Ovary (tissue), 3 donors: ENCODE measurements at regions not wholly inside any gene's neighbourhood (a gene's known extent, or its start where the extent isn't known, plus 50 kb on each side); places are given as distances from the start of the nearest gene placed in this dataset.

Experiments
- CTCF ChIP-seq, 3 donors: fragments of 450-650 bp in 2 of 3; fragments of 200-600 bp in 1 of 3; IDR thresholded peaks; one replicate each; pipeline versions ENCODE4 v1.5.1 to v1.8.0; 2016 to 2022; ENCODE audit warnings: antibody characterized with exemption in 3 of 3, mild to moderate bottlenecking in 1 of 3
- EP300 ChIP-seq: sonication (generic); formaldehyde crosslinking; IDR thresholded peaks from one replicate; pipeline ENCODE4 v1.6.1; 2017; ENCODE audit warnings: antibody characterized with exemption
- POLR2A ChIP-seq: fragments of 450-650 bp; IDR thresholded peaks from one replicate; pipeline ENCODE4 v1.6.1; 2017; ENCODE audit warnings: antibody characterized with exemption, mild to moderate bottlenecking, moderate library complexity
- donor health status: DM: no; HTN: no; CAD: no.

GRCh38 chr5:130350131-130350530 lies 445.9 kb downstream of the CHSY3 start:
- no peak for TF ChIP-seq CTCF (IDR thresholded peaks at IDR 0.05)
- no peak for TF ChIP-seq POLR2A
- TF ChIP-seq EP300: no peak
